Fibroblast of upper back skin (primary cell): ENCODE measurements at regions not wholly inside any gene's neighbourhood (a gene's known extent, or its start where the extent isn't known, plus 50 kb on each side); places are given as distances from the start of the nearest gene placed in this dataset.
A peak's percentile ranks its signal among the peaks of the same experiment; 100 is the strongest.
"Not testable (repeated sequence)": the region's sequence is repeated elsewhere in the genome, so short reads cannot be mapped to it uniquely, and the experiment has no call there.

Experiments used
- DNase-seq: peaks from one replicate; pipeline ENCODE4 v3.0.0-alpha.2; 2013

DNA sequence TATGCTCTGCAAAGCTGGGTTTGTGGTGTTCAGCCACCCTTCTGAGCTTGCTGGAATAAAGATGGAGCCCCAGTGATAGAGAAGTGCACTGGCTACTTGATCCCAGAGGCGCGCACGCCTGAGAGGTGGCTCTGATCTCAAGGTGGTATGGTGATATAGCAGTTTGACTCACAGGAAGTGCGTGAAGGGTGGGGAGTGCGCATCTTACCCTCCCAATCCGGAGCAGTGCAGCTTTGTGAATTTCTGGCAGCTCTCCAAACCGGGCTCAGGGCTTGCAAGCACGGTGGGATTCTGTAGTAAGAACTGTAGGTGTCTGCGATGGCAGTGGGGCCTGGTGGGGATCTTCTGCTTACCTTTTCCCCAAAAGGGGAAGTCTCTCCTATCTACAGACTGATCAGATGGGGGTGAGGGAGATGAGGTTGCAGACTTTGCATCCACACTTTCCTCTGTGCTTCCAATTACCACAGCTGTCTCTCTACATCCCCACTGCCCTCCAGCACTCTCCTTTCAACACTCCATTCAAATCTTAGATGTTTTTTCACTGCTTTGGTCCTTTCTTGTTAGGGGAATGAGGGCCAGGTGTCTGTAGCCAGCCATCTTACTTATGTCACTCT is 197.4 kb upstream of the SLC38A2 start:
- no peak for DNase-seq

DNA sequence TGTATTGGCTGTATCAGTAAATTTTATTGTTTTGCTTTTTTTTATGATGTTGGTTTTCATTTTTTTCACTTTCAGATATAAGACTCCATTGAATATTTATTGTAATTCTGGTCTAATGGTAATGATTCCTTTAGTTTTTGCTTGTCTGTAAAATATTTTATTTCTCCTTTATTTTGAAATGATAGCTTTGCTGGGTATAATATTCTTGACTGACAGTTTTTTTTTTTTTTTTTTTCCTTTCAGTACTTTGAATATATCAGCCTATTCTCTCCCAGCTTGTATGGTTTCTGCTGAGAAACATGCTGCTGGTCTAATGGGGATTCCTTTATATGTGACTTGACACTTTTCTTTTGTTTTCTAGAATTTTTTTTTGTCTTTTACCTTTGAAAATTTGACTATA is 195.1 kb upstream of the SLC38A2 start:
- no peak for DNase-seq

DNA sequence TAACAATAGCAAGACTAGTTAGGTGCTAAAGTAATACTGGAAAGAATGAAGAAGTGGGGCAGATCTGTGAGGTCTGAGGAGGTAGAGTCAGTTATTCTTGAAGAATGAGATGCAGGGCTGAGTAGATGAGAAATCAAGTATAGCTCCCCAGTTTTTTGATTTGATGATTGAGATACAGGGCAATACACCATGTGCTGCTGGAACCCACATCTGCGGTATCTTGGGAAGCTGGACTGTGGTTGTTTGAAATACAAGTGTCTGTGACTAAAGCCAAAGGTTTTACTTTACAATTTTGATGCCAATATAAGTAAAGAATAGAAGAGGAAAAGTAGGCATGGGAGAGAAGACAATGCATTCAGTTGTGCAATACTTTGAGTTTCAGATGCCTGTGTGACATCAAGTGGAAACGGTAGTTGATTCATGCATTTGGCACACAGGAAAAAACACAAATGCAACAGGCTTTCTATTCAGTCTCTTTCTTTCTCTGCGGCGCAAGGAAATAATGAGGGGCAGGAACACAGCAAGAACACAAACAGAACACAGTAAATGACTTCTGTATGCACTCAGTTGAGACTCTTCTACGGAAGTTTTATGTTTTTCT is 190.2 kb upstream of the SLC38A2 start:
- DNase-seq: peak; percentile 78

- not testable (repeated sequence) for DNase-seq
Observed at GRCh38 chr12:46561769-46562624, 189.4 kb upstream of the SLC38A2 start.

GRCh38 chr12:46560874-46561273 is 188.3 kb upstream of the SLC38A2 start:
- DNase-seq: no peak

GRCh38 chr12:46560089-46560488 is 187.5 kb upstream of the SLC38A2 start:
- no peak for DNase-seq

- peak; percentile 92 for DNase-seq
Observed at GRCh38 chr12:46559311-46559710, 186.7 kb upstream of the SLC38A2 start.

GRCh38 chr12:46558677-46559076 is 186.1 kb upstream of the SLC38A2 start:
- peak; percentile 60 for DNase-seq

GRCh38 chr12:46557539-46558373 is 185.2 kb upstream of the SLC38A2 start:
- peak; percentile 71 for DNase-seq

DNA sequence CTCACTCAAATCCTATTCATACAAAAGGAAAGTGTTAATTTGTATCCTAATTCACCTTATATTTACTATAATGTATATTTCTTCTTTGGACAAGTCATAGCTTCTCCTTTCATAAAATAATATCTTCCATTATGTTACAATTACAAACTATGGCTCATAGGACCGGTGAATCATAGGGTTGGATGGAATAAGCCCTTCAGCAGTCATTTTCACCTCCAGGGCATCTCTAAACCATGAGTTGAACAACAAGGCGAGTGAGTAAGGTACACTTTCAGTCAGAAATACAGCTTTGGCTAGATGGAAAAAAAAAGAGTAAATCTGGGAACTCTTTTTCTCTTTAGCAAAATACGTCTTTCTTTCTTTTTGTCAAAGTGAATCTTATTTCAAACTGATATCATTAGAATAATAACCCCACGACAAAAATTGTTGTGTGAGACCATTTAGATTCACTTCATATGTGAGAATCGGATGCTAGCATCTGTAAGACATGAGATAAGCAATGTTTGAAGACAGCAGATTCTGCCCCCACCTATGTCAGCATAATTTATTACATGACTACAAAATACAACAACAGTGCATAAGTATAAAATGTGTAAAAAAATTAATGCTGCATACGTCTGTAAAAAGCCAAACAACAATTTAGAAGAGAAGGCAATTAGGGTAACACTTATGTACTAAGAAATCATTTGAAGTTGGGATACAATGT is 184.4 kb upstream of the SLC38A2 start:
- peak; percentile 83 for DNase-seq

DNA sequence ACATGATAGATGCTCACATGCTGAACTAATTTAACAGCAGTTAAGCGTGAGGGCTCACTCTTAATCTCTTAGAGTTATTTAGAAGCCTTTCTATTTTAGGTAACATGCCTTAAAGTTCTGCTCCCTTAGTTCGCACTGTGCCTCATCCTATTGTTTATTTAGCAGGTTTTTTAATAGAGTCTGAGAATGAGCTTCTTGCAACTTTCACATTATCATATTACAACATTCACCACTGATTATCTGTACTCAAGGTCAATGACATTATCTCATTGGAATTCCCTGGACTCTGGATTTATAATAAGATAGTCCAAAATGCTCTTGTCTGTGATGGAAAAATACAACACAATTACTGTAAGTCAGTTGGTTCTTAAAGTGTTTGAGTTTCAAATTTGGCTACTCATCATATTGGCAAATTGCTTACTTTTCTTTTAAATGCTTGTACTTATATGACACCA is 183.6 kb upstream of the SLC38A2 start:
- DNase-seq: peak; percentile 95

GRCh38 chr12:46555406-46555852 is 182.9 kb upstream of the SLC38A2 start:
- peak; percentile 93 for DNase-seq

GRCh38 chr12:46554460-46554859 is 181.9 kb upstream of the SLC38A2 start:
- peak; percentile 45 for DNase-seq

- peak; percentile 91 for DNase-seq
Observed at GRCh38 chr12:46553911-46554310, 181.3 kb upstream of the SLC38A2 start.

DNA sequence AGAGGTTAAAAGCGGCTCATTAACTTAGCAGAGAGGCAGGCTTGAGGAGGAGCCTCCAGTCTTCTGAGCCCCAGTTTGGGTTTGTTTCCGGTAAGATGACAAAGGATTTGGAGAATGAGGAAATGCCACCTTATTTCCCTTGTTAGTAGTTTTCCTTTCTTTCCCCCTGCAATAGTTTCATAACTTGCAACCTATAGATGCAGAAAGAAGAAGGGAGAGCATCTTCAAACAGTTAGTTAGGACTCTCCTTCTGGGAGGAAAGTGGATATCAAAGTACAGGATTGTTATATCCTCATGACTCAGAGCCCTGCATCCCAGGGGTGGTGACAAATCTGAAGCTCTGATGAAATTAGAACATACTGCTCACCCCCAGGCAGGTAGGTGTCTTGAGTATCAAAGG is 180.7 kb upstream of the SLC38A2 start:
- peak; percentile 78 for DNase-seq

DNA sequence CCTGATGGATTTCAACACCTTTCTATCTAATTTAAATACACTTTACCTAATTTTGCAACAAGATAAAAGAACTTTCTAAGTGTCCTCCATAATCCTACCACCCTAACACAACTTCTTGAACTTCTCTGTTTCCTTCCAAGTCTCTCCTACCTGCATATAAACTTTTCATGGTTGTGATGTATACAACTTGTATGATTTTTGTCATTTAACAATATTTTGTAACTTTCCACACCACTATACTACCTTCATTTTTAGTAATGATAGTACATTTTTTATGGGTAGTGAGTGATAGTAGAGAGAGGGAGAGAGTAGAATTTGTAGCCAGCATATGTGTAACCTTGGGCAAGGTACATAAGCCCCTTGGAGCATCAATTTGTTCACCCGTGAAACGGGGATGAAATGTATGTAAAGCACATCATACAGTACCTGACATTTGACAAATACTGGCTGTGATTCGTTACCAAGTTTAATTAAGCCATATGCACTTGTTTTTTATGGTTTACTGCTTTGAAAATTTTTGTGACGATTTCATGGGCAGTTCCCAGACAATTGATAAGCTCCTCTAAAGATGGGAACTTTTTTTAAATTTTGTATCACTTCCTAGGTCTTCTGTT is 177.8 kb upstream of the SLC38A2 start:
- no peak for DNase-seq

DNA sequence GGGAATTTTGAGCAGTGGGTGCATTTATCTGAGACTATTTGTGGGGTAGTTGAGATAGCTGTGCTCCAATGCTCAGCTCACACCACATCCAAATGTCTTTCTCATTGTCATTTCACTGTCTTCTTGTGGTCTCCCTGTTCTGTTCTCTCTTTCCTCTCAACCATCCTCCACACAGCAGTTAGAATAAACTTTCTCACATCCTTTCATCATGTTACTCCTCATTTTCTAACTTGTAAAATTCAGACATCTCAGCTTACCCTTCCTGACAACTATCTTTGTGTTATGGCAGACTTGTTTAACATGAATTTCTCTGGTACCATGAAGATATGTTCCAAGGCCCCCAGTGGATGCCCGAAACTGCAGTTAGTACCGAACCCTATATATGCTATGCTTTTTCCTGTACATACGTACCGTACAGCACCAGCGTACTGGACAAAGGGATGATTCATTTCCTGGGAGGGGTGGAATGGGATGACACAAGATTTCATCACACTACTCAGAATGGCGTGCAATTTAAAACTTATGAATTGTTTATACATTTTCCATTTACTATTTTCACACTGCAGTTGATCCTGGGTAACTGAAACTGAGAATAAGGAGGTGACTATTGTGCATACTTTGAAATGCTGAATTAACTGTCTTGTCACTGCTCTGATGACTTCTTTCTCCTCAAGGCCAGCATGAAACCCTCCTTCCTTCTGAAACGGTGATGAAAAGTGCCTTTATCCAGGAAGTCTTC is 177.1 kb upstream of the SLC38A2 start:
- DNase-seq: peak; percentile 95

DNA sequence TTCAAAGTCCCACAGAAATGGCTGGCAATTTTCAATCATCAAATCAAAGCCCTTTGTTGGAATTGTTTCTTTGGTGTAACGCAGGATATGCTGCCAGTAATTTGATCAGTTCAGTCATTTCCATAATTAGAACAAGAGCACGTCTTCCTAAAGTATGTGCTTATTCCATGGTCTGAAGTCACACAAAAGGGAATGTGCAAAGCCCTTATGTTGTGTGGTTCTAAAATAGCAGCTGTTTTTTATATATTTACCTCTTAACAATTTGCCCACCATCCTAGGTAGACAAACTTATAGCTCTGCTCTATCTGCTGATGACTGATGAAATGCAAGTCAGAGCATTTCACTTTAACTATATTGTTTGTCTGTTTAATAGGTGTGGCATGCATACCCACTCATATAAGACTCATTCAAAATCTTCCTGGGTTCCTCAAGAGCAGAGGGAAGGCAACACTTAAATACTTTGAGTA is 176.1 kb upstream of the SLC38A2 start:
- peak; percentile 77 for DNase-seq

GRCh38 chr12:46547421-46548354 is 175.1 kb upstream of the SLC38A2 start:
- peak; percentile 32 for DNase-seq
